Activated T-helper 17 cell treated with anti-CD3 and anti-CD28 coated beads, Interleukin-2, amount 50 U/mL, for 72 hours (primary cell): ENCODE measurements at regions not wholly inside any gene's neighbourhood (a gene's known extent, or its start where the extent isn't known, plus 50 kb on each side); places are given as distances from the start of the nearest gene placed in this dataset.
"Not testable (repeated sequence)": the region's sequence is repeated elsewhere in the genome, so short reads cannot be mapped to it uniquely, and the experiment has no call there.

Experiments used
- ATAC-seq: fragments of 150-1000 bp; cut with Tn5 transposase; replicated peaks from 2 replicates; pipeline ENCODE4 v1.10.0; 2021; ENCODE audit warnings: mild to moderate bottlenecking, moderate library complexity
- H3K27ac Mint-ChIP-seq: one replicate; pipeline ENCODE4 v1.8.0; 2022; ENCODE audit warnings: mixed read lengths
- H3K27me3 Mint-ChIP-seq: one replicate; pipeline ENCODE4 v1.8.0; 2022; ENCODE audit warnings: mixed read lengths
- H3K36me3 Mint-ChIP-seq: one replicate; pipeline ENCODE4 v1.8.0; 2022; ENCODE audit warnings: low read depth, mild to moderate bottlenecking, mixed read lengths
- H3K4me1 Mint-ChIP-seq: one replicate; pipeline ENCODE4 v1.8.0; 2022; ENCODE audit warnings: mixed read lengths
- H3K4me3 Mint-ChIP-seq: one replicate; pipeline ENCODE4 v1.8.0; 2022; ENCODE audit warnings: mild to moderate bottlenecking, mixed read lengths
- H3K9me3 Mint-ChIP-seq: one replicate; pipeline ENCODE4 v1.8.0; 2022; ENCODE audit warnings: mixed read lengths

DNA sequence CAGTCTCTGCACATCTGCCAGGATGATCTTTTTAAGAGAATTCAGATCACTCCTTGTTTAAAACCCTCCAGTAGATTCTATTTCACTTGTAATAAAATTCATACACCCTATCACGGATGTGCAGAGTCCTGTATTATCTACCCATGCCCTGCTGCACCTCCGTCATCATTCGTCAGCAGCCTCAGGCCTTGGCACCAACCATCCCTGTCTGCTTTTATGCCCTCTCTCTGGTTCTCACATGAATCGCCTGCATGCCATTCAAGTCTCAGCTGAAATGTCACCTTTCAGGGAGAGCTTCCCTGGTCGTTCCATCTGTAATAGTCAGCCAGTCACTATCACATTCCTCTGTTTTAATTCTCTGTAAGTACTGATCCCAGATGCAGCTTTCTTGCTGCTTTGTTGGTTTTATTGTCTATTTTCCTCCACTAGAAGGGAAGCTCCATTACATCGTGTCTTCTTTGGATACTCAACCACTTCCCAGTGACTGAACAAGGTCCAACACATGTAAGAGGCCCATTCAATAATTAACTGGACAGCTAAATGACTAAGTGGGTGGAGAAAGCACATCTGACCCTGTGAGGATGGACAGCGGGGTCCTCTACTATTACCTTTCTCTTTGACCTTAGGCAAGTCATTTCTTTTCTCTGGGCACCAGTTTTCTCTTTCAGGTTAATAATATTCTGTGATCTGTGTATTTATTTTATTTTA, 81.2 kb upstream of the GOT2 start:
- peaks cover 13% of the 10 kb centered on the region for H3K27me3 Mint-ChIP-seq
- H3K9me3 Mint-ChIP-seq = no peaks in the 10 kb centered on the region
- H3K4me3 Mint-ChIP-seq = no peak overlapping the region
- ATAC-seq = no peak
- no peaks in the 10 kb centered on the region for H3K36me3 Mint-ChIP-seq
- peaks cover 5% of the 10 kb centered on the region for H3K4me1 Mint-ChIP-seq
- H3K27ac Mint-ChIP-seq = no peak overlapping the region

DNA sequence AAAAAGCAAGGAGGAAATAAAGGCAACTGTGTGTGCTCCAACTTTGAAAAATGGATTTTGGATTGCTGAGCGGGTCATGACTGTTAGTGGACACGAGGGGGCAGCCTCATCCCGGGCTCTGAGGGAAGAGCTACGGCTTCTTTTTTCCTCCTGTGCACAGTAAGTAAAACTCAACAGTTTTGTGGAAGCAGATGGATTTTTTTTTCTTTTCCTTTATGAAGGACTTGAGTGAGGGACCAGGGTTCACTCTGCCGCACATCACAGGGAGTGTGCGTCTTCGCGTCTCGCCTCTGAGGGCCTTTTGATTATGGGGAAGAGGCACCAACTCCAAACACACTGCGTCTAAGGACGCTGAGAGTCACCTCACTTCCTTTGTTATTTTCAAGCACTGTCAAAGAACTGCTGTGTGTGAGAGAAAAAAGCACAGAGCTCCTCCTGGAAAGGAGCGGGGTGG, 80.3 kb upstream of the GOT2 start:
- H3K27me3 Mint-ChIP-seq = peaks cover 13% of the 10 kb centered on the region
- no peak overlapping the region for H3K27ac Mint-ChIP-seq
- H3K9me3 Mint-ChIP-seq = no peaks in the 10 kb centered on the region
- peaks cover 5% of the 10 kb centered on the region for H3K4me1 Mint-ChIP-seq
- H3K4me3 Mint-ChIP-seq = peak overlapping the region; percentile 46
- peak; percentile 52 for ATAC-seq
- H3K36me3 Mint-ChIP-seq = no peaks in the 10 kb centered on the region

DNA sequence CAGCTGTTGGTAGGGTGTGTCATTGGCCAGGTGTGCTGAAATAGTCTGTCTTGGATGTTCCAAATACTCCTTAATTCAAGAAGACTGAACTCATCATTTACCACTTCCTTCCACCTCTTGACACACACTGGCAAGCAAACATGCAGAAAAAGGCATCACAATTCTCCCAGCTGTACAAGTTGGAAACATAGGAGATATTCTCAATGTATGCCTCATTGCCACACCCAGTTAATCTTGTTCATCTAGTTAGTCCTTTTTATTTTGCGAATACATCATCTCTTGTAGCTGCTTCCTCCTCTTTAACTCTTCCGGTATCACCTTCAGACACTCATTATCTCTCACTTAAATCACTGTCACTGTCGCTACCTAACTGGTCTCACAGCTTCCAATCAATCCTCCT, 75.1 kb upstream of the GOT2 start:
- Mint-ChIP-seq H3K27me3 (peaks cover 8% of the 10 kb centered on the region), H3K27ac (no peak overlapping the region), H3K36me3 (no peaks in the 10 kb centered on the region), H3K4me3 (no peak overlapping the region), H3K4me1 (peaks cover under 1% of the 10 kb centered on the region), H3K9me3 (peaks cover 4% of the 10 kb centered on the region)
- ATAC-seq = no peak

DNA sequence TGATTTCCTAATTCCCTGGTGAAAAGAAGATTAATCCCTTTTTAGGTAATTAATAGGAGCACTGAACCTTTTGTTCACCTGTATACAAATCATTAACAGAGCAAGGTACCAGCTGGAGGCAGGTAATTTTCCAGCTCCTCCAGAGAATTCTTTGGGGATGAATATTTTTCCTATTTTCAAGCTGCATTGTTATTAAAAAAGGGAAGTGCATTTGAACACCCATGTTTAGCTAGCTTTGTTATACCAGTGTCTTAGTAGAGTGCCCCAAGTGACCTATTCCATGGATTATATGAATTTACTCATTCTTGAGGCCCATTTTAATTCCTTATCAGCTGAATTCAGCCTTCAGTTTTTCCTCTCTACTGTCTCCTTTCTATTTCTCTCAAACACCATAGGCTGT, 73.2 kb upstream of the GOT2 start:
- Mint-ChIP-seq H3K27ac (no peak overlapping the region), H3K4me3 (no peak overlapping the region), H3K36me3 (no peaks in the 10 kb centered on the region), H3K4me1 (no peaks in the 10 kb centered on the region), H3K9me3 (peaks cover 11% of the 10 kb centered on the region), H3K27me3 (peaks cover 12% of the 10 kb centered on the region)
- no peak for ATAC-seq

DNA sequence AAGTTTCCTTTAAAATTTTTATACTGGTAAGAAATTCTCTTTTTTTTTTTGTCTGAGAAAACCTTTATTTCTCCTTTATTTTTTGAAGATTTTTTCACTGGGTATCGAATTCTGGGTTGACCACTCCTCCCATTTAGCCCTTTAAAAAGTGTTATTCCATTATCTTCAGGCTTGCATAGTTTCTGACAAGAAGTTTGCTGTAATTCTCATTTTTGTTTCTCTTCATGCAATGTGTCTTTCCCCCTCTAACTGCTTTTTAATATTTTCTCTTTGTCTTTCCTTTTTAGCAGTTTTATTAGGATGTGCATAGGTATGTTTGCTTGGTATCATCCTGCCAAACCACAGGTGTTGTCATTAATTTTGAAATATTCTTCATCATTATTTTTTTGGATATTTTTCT, 67.7 kb upstream of the GOT2 start:
- no peak overlapping the region for H3K27ac Mint-ChIP-seq
- peaks cover 9% of the 10 kb centered on the region for H3K27me3 Mint-ChIP-seq
- H3K9me3 Mint-ChIP-seq = peaks cover 19% of the 10 kb centered on the region
- no peaks in the 10 kb centered on the region for H3K36me3 Mint-ChIP-seq
- ATAC-seq = no peak
- no peak overlapping the region for H3K4me3 Mint-ChIP-seq
- H3K4me1 Mint-ChIP-seq = no peaks in the 10 kb centered on the region

DNA sequence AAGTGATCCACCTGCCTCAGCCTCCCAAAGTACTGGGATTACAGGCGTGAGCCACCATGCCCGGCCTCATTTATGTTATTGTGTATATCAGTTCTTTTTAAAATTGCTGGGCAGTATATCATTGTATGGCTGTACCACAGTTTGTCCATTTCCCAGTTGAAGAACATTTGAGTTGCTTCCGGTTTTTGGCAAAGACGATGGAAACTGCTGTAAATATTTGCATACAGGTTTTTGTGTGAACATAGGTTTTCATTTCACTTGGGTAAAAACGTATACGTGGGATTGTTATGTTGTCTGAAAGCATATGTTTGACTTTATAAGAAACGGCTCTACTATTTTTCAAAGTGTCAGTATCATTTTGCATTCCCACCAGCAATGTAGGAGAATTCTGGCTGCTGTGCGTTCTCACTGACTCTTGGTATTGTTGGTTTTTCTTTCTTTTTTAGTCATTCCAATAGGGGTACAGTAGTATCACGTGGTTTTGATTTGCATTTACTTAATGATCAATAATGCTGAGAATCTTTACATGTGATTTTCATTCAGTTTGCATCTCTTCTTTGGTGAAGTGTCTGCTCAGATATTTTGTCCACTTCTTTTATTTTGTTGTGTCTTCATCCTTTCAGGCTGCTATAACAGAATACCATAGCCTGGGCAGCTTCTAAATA, 63.2 kb upstream of the GOT2 start:
- no peak for ATAC-seq
- no peaks in the 10 kb centered on the region for H3K4me1 Mint-ChIP-seq

DNA sequence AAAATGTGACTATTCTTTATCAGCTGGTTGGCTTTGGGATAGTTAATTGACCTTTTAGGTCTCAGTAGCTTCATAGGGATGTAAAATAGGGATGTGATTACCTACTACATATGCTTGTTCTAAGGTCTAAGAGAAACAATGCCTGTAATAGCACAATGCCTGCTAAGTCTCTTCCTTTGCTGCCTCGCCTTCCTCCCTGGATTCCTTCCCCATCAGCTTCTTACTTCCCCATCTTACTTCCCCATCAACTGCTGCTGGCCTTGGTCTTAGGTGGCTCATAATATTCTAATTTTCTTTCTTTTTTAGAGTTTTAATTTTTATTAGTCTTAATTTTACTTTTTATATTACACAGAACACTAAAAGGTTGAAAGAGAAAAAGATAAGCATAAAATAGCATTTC, 59.2 kb upstream of the GOT2 start:
- no peak for ATAC-seq

More for the DNA sequence above, 63.2 kb upstream of the GOT2 start:
- no peaks in the 10 kb centered on the region for H3K27me3 Mint-ChIP-seq
- H3K4me3 Mint-ChIP-seq = no peak overlapping the region
- no peak overlapping the region for H3K27ac Mint-ChIP-seq
- H3K36me3 Mint-ChIP-seq = no peaks in the 10 kb centered on the region
- H3K9me3 Mint-ChIP-seq = peaks cover 7% of the 10 kb centered on the region

DNA sequence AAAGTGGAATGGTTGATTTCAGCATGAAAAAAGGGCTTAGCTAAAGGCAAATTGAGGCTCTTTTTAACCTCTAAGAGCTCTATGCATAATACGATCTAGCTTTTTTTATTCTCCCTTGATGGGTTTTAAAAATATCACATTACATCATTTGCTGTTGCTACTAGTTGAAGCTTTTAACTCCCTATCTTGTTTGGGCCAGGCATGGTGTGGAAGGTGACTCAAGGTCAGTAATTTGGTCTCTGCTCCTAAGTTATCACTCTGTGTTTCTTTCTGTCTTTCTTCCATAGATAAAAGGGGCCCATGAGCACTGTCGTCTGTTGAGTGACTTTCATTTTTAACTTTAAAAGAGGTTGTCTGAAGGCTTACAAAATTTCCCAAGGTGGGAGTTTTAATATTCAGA, 58.1 kb upstream of the GOT2 start:
- H3K36me3 Mint-ChIP-seq = no peaks in the 10 kb centered on the region
- no peaks in the 10 kb centered on the region for H3K9me3 Mint-ChIP-seq
- no peak overlapping the region for H3K27ac Mint-ChIP-seq
- no peak for ATAC-seq
- no peak overlapping the region for H3K4me3 Mint-ChIP-seq
- H3K4me1 Mint-ChIP-seq = no peaks in the 10 kb centered on the region
- no peaks in the 10 kb centered on the region for H3K27me3 Mint-ChIP-seq

More for the DNA sequence above, 59.2 kb upstream of the GOT2 start:
- Mint-ChIP-seq H3K27ac (no peak overlapping the region), H3K27me3 (no peaks in the 10 kb centered on the region), H3K36me3 (no peaks in the 10 kb centered on the region), H3K4me3 (no peak overlapping the region), H3K9me3 (no peaks in the 10 kb centered on the region), H3K4me1 (no peaks in the 10 kb centered on the region)

DNA sequence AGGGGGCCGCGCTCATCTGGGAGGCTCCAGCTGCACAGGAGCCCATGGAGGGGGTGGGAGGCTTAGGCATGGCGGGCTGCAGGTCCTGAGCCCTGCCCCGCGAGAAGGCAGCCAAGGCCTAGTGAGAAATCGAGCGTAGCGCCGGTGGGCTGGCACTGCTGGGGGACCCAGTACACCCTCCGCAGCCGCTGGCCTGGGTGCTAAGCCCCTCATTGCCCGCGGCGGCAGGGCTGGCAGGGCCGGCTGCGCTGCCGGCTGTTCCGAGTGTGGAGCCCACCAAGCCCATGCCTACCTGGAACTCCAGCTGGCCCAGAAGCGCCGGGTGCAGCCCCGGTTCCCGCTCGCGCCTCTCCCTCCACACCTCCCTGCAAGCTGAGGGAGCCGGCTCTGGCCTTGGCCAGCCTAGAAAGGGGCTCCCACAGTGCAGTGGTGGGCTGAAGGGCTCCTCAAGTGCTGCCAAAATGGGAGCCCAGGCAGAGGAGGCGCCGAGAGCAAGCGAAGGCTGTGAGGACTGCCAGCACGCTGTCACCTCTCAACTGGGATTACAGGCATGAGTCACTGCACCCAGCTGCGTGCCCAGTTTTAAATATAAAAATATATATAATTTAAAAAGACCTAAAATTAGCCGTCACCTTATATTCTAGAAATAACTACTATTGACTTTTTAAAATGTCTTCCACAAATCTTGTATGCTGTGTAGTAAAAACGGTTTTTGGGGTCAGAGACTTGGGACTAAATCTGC, 56.9 kb upstream of the GOT2 start:
- H3K36me3 Mint-ChIP-seq, H3K9me3 Mint-ChIP-seq, H3K4me1 Mint-ChIP-seq, H3K27ac Mint-ChIP-seq, ATAC-seq, H3K27me3 Mint-ChIP-seq, H3K4me3 Mint-ChIP-seq: not testable (repeated sequence)

DNA sequence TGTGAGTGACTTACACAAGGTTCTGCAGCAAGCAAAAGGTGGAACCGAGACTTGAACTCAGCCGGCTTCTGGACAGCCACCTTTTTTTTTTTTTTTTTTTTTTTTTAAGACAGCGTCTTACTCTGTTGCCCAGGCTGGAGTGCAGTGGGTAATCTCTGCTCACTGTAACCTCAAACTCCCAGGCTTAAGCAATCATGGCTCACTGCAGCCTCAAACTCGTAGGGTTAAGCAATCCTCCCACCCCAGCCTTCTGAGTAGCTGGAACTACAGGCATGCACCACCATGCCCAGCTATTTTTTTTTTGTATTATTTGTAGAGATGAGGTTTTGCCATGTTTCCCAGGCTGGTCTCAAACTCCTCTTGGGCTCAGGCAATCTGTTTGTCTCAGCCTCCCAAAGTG, 55.2 kb upstream of the GOT2 start:
- Mint-ChIP-seq H3K27ac (no peak overlapping the region), H3K27me3 (peaks cover 6% of the 10 kb centered on the region), H3K36me3 (no peaks in the 10 kb centered on the region), H3K4me3 (no peak overlapping the region), H3K4me1 (no peaks in the 10 kb centered on the region), H3K9me3 (no peaks in the 10 kb centered on the region)
- no peak for ATAC-seq
